ENCODE measurements at regions not wholly inside any gene's neighbourhood (a gene's known extent, or its start where the extent isn't known, plus 50 kb on each side); places are given as distances from the start of the nearest gene placed in this dataset.

DNA sequence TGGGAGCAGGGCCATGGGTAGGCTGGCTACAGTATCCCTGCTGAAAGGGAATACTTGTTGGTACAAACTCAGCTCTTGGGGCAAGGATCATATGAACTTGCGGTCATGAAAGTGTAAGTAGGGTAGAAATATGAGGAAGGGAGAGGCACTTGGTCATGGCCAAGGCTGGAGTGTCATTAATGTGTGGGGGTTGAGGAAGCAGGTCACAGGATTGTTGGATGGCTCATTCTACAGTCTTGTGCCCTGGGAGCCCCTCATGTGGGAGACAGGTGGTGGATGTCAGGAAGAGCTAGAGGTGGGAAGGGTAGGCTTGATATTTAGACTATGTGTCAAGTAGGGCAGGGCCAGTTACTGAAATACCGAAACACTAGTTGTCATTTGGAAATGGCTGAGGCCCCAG, 95.5 kb downstream of the RRM1 start:
- no peak for TF ChIP-seq ZNF274 (IDR thresholded peaks at IDR 0.05; ENCODE audit: low read depth, low read length)
- TF ChIP-seq SUZ12 (IDR thresholded peaks at IDR 0.05; ENCODE audit: extremely low read depth, insufficient read depth, insufficient read length) = no peak
- no peak for TF ChIP-seq YY1 (IDR thresholded peaks at IDR 0.05; ENCODE audit: insufficient read depth, insufficient read length)
- no peaks in the 10 kb centered on the region for H3K27me3 ChIP-seq (ENCODE audit: insufficient read depth, insufficient read length)
- DNase-seq (ENCODE audit: low read depth, low spot score) = no peak

More for the DNA sequence above, 95.5 kb downstream of the RRM1 start:
- no peaks in the 10 kb centered on the region for H3K4me1 ChIP-seq (ENCODE audit: insufficient read depth, insufficient read length)
- H3K9ac ChIP-seq (ENCODE audit: insufficient read length, low read depth) = no peak overlapping the region
- H3K4me3 ChIP-seq (ENCODE audit: insufficient read length, low read depth) = no peak overlapping the region
- no peaks in the 10 kb centered on the region for H3K36me3 ChIP-seq (ENCODE audit: insufficient read depth, insufficient read length, low read length)
- H3K9me3 ChIP-seq (ENCODE audit: insufficient read depth, low read length) = peaks cover 5% of the 10 kb centered on the region; the same call in 1 of the 2 replicates
